IMR-90 (cell line): ENCODE measurements at regions not wholly inside any gene's neighbourhood (a gene's known extent, or its start where the extent isn't known, plus 50 kb on each side); places are given as distances from the start of the nearest gene placed in this dataset.

Source experiments
- ATAC-seq: fragments of 200-7000 bp; cut with Tn5 transposase; 2 replicates; pipeline ENCODE4 v1.9.1; 2020; ENCODE audit warnings: low read depth, mild to moderate bottlenecking, moderate library complexity
- BruUV-seq: library from RNA; stranded (reverse); fragments of 400-500 nt; replicated peaks from 2 replicates; lab custom pipeline; 2021; lab: Mats Ljungman, UMichigan
- CTCF ChIA-PET: fragments of 300-600 bp; formaldehyde crosslinking; extraction: SDS; loops from one replicate; lab custom pipeline; 2021; ENCODE audit warnings: antibody characterized with exemption; lab: Yijun Ruan, JAX
- POLR2A ChIA-PET: fragments of 300-600 bp; sonication (Branson Sonifier 250); formaldehyde crosslinking; loops from one replicate; lab custom pipeline; 2022; ENCODE audit warnings: antibody characterized with exemption; ENCODE audit not compliant: unreplicated experiment; lab: Charles Lee
- DNase-seq: peaks from one replicate; pipeline ENCODE4 v3.0.0; 2013
- H2AFZ ChIP-seq: replicated peaks from 2 replicates; pipeline ENCODE3; 2013; ENCODE audit warnings: low read length, mild to moderate bottlenecking; ENCODE audit not compliant: poor library complexity
- H2AK5ac ChIP-seq: 2 replicates; pipeline ENCODE4 v1.6.1; 2013; ENCODE audit warnings: low read depth, low read length, inconsistent platforms
- H2AK9ac ChIP-seq: replicated peaks from 2 replicates; pipeline ENCODE3; 2013; ENCODE audit warnings: mild to moderate bottlenecking, low read depth, low read length, moderate library complexity; ENCODE audit not compliant: poor library complexity
- H2BK120ac ChIP-seq: 2 replicates; pipeline ENCODE4 v1.6.1; 2013; ENCODE audit warnings: low read depth, low read length, inconsistent platforms
- H2BK15ac ChIP-seq: 3 replicates; pipeline ENCODE4 v1.6.1; 2013; ENCODE audit warnings: low read depth, low read length, inconsistent platforms
- H2BK20ac ChIP-seq: 2 replicates; pipeline ENCODE4 v1.6.1; 2013; ENCODE audit warnings: low read depth, mild to moderate bottlenecking, inconsistent platforms, low read length, moderate library complexity
- H2BK5ac ChIP-seq: 2 replicates; pipeline ENCODE4 v1.6.1; 2013; ENCODE audit warnings: mild to moderate bottlenecking, low read depth, low read length, inconsistent platforms; ENCODE audit not compliant: poor library complexity, severe bottlenecking
- H3K14ac ChIP-seq: replicated peaks from 2 replicates; pipeline ENCODE4 v1.6.1; 2013; ENCODE audit warnings: low read depth, low read length, inconsistent platforms
- H3K18ac ChIP-seq: 2 replicates; pipeline ENCODE4 v1.6.1; 2013; ENCODE audit warnings: low read depth, low read length, control low read depth
- H3K23ac ChIP-seq: 2 replicates; pipeline ENCODE4 v1.6.1; 2013; ENCODE audit warnings: low read depth, low read length, inconsistent platforms
- H3K27ac ChIP-seq: 2 replicates; pipeline ENCODE4 v1.5.1; 2013; ENCODE audit warnings: mild to moderate bottlenecking, control low read depth, low read length; ENCODE audit not compliant: insufficient read depth
- H3K27me3 ChIP-seq: 2 replicates; pipeline ENCODE4 v1.6.1; 2013; ENCODE audit warnings: low read length; ENCODE audit not compliant: control insufficient read depth, insufficient read depth
- H3K36me3 ChIP-seq: 2 replicates; pipeline ENCODE4 v1.6.1; 2013; ENCODE audit warnings: low read length, mixed read lengths; ENCODE audit not compliant: control insufficient read depth, insufficient read depth
- H3K4ac ChIP-seq: 2 replicates; pipeline ENCODE4 v1.6.1; 2013; ENCODE audit warnings: low read depth, low read length, inconsistent platforms
- H3K4me1 ChIP-seq: 2 replicates; pipeline ENCODE4 v1.6.1; 2013; ENCODE audit warnings: low read length, mixed read lengths; ENCODE audit not compliant: control insufficient read depth, insufficient read depth
- H3K4me2 ChIP-seq: 2 replicates; pipeline ENCODE4 v1.6.1; 2013; ENCODE audit warnings: low read depth, mild to moderate bottlenecking, control low read depth, low read length, moderate library complexity
- H3K4me3 ChIP-seq: 2 replicates; pipeline ENCODE4 v1.5.1; 2013; ENCODE audit warnings: low read depth, mild to moderate bottlenecking, control low read depth, low read length, moderate library complexity; ENCODE audit not compliant: insufficient read depth
- H3K56ac ChIP-seq: 2 replicates; pipeline ENCODE4 v1.6.1; 2013; ENCODE audit warnings: low read length, inconsistent platforms; ENCODE audit not compliant: insufficient read depth; ENCODE audit errors: extremely low read depth
- H3K79me1 ChIP-seq, 2 experiments: 2 replicates each; pipeline ENCODE4 v1.6.1; 2013; ENCODE audit warnings: low read length in 2 of 2, inconsistent platforms in 1 of 2, low read depth in 1 of 2
- H3K9ac ChIP-seq: 2 replicates; pipeline ENCODE4 v1.6.1; 2013; ENCODE audit warnings: low read depth, low read length, control low read depth
- H3K9me1 ChIP-seq: 2 replicates; pipeline ENCODE4 v1.6.1; 2013; ENCODE audit warnings: low read length, inconsistent platforms; ENCODE audit not compliant: insufficient read depth
- H3K9me3 ChIP-seq: 2 replicates; pipeline ENCODE4 v1.6.1; 2013; ENCODE audit warnings: low read length; ENCODE audit not compliant: control insufficient read depth, insufficient read depth
- H4K20me1 ChIP-seq: 2 replicates; pipeline ENCODE4 v1.6.1; 2013; ENCODE audit warnings: low read length, inconsistent platforms; ENCODE audit not compliant: insufficient read depth
- H4K5ac ChIP-seq: 2 replicates; pipeline ENCODE4 v1.6.1; 2013; ENCODE audit warnings: mild to moderate bottlenecking, low read depth, low read length, control low read depth
- H4K8ac ChIP-seq, 2 experiments: 2 replicates each; pipeline ENCODE4 v1.6.1; 2013; ENCODE audit warnings: low read depth in 2 of 2, low read length in 2 of 2, control low read depth in 1 of 2, inconsistent platforms in 1 of 2
- H4K91ac ChIP-seq: 2 replicates; pipeline ENCODE4 v1.6.1; 2013; ENCODE audit warnings: low read depth, low read length, inconsistent platforms; ENCODE audit not compliant: insufficient read depth
- BHLHE40 ChIP-seq: fragments of 150-350 bp; IDR thresholded peaks from 2 replicates; pipeline ENCODE4 v1.6.1; 2016; ENCODE audit warnings: mild to moderate bottlenecking, low read depth, low read length
- CEBPB ChIP-seq: IDR thresholded peaks from 2 replicates; pipeline ENCODE4 v1.6.1; 2012; ENCODE audit warnings: low read depth, low read length, improper control_type of control experiment
- CTCF ChIP-seq: conservative IDR thresholded peaks from 2 replicates; pipeline ENCODE4 v1.5.1; 2012; ENCODE audit warnings: mild to moderate bottlenecking, low read depth, low read length, improper control_type of control experiment
- ELK1 ChIP-seq: fragments of 150-350 bp; IDR thresholded peaks from 2 replicates; pipeline ENCODE4 v1.6.1; 2016; ENCODE audit warnings: low read depth, mild to moderate bottlenecking, low read length, moderate library complexity, borderline replicate concordance
- FOS ChIP-seq: fragments of 150-350 bp; IDR thresholded peaks from 2 replicates; pipeline ENCODE4 v1.6.1; 2016; ENCODE audit warnings: low read depth, low read length
- MAZ ChIP-seq: IDR thresholded peaks from 2 replicates; pipeline ENCODE4 v1.6.1; 2012; ENCODE audit warnings: low read depth, mild to moderate bottlenecking, low read length, improper control_type of control experiment, moderate library complexity, borderline replicate concordance
- MXI1 ChIP-seq: IDR thresholded peaks from 2 replicates; pipeline ENCODE4 v1.6.1; 2012; ENCODE audit warnings: low read depth, mild to moderate bottlenecking, low read length, moderate library complexity, borderline replicate concordance
- NFE2L2 ChIP-seq: fragments of 150-350 bp; IDR thresholded peaks from 2 replicates; pipeline ENCODE4 v1.6.1; 2016; ENCODE audit warnings: low read depth, mild to moderate bottlenecking, low read length
- RAD21 ChIP-seq: IDR thresholded peaks from 2 replicates; pipeline ENCODE4 v1.6.1; 2012; ENCODE audit warnings: low read length, improper control_type of control experiment
- RFX5 ChIP-seq: IDR thresholded peaks from 2 replicates; pipeline ENCODE4 v1.8.0; 2012; ENCODE audit warnings: low read depth, mild to moderate bottlenecking, low read length, moderate library complexity
- SMC3 ChIP-seq: fragments of 150-350 bp; IDR thresholded peaks from 2 replicates; pipeline ENCODE4 v1.6.1; 2016; ENCODE audit warnings: low read depth, mild to moderate bottlenecking, antibody characterized with exemption, low read length, moderate library complexity
- WGBS, 2 experiments: methylation state at CpG; one replicate each; pipeline versions ENCODE4 v1.1.5 to v1.1.7; 2013; ENCODE audit warnings: missing lambda C conversion rate in 2 of 2; ENCODE audit not compliant: insufficient read length in 1 of 2; ENCODE audit errors: extremely low coverage in 2 of 2; 5-methylcytosine and 5-hydroxymethylcytosine counted together
- dilution Hi-C: fragments of 300-500 bp; cut with HindIII; formaldehyde crosslinking; loops from one replicate; pipeline ENCODE4 v1.14.3; 2018; ENCODE audit warnings: low sequenced_read_pairs; ENCODE audit not compliant: unreplicated experiment
- in situ Hi-C: fragments of 300-500 bp; cut with MboI; formaldehyde crosslinking; loops from 3 replicates; pipeline ENCODE4 v1.14.3; 2019; ENCODE audit warnings: low sequenced_read_pairs, inconsistent platforms, mixed read lengths
- intact Hi-C: fragments of 100-400 bp; cut with micrococcal nuclease; formaldehyde crosslinking; loops from 2 replicates; pipeline ENCODE4 v1.10.0; 2022

- BruUV-seq, result no TSS peak
- H3K36me3 ChIP-seq, result peaks cover 17% of the 10 kb centered on the region
- no peak overlapping the region for H2AFZ ChIP-seq
- H3K9me1 ChIP-seq, result peaks cover 11% of the 10 kb centered on the region
- H3K4me3 ChIP-seq, result no peak overlapping the region
- no peak overlapping the region for H3K18ac ChIP-seq
- no peak overlapping the region for H3K56ac ChIP-seq
- no peak overlapping the region for H2BK5ac ChIP-seq
- POLR2A ChIA-PET, result no interaction called here
- no peak overlapping the region for H2BK120ac ChIP-seq
- H4K8ac ChIP-seq, result no peak overlapping the region; a peak in 1 of 4 replicates
- H2BK15ac ChIP-seq, result no peak overlapping the region
- ATAC-seq (no peak; the same call in 1 of the 2 replicates), DNase-seq (no peak)
- intact Hi-C loops (no loop called here), in situ Hi-C loops (no loop called here), dilution Hi-C loops (no loop called here)
- H3K4ac ChIP-seq, result no peak overlapping the region
- no peaks in the 10 kb centered on the region for H3K9me3 ChIP-seq
- H3K4me1 ChIP-seq, result 0 out of 2 replicates have a peak, but pooled peaks cover 2% of the 10 kb centered on the region
- no peak overlapping the region for H3K23ac ChIP-seq
- TF ChIP-seq MAZ (no peak), FOS (no peak), SMC3 (no peak), BHLHE40 (no peak), CTCF (no peak), RFX5 (no peak), CEBPB (no peak), NFE2L2 (no peak), ELK1 (no peak), MXI1 (no peak), RAD21 (no peak)
- CTCF ChIA-PET, result interaction anchor here (0.6 kb wide), 1 partner anchor 192 kb away, joined by 4 read pairs; no protein-coding TSS in a partner anchor
- no peak overlapping the region for H2BK20ac ChIP-seq
- H4K91ac ChIP-seq, result no peak overlapping the region
- no peaks in the 10 kb centered on the region for H3K27me3 ChIP-seq
- WGBS, 2 experiments, result no CpG with 5 or more reads among the region's 3 CpGs
- H3K27ac ChIP-seq, result no peak overlapping the region
- H3K79me1 ChIP-seq, result peaks cover 2 to 13% of the 10 kb centered on the region in 2 experiments; a peak in 2 of 4 replicates
- H2AK5ac ChIP-seq, result no peak overlapping the region
- H3K9ac ChIP-seq, result no peak overlapping the region
- no peak overlapping the region for H4K5ac ChIP-seq
- H3K4me2 ChIP-seq, result no peak overlapping the region
- no peak overlapping the region for H2AK9ac ChIP-seq
- H3K14ac ChIP-seq, result no peak overlapping the region
- no peaks in the 10 kb centered on the region for H4K20me1 ChIP-seq
Measured at GRCh38 chr21:36241717-36242116, 78.3 kb upstream of the MORC3 start.
